MM.1S (cell line): ENCODE measurements at regions not wholly inside any gene's neighbourhood (a gene's known extent, or its start where the extent isn't known, plus 50 kb on each side); places are given as distances from the start of the nearest gene placed in this dataset.

Experiments
- DNase-seq: peaks from one replicate; pipeline ENCODE4 v3.0.0-alpha.2; 2015
- H2AFZ ChIP-seq: fragments of 300-600 bp; sonication (generic); 2 replicates; pipeline ENCODE4 v1.6.0; 2016; ENCODE audit warnings: antibody characterized with exemption, low read length
- H3F3A ChIP-seq: fragments of 300-600 bp; sonication (generic); 2 replicates; pipeline ENCODE4 v1.6.1; 2016; ENCODE audit warnings: mild to moderate bottlenecking, antibody characterized with exemption, low read length, moderate library complexity, mixed read lengths; ENCODE audit not compliant: insufficient read depth
- H3K27ac ChIP-seq: fragments of 300-600 bp; sonication (generic); 2 replicates; pipeline ENCODE4 v1.5.1; 2016; ENCODE audit warnings: mild to moderate bottlenecking, low read length
- H3K27me3 ChIP-seq: fragments of 300-600 bp; sonication (generic); replicated peaks from 2 replicates; pipeline ENCODE4 v1.6.0; 2016; ENCODE audit warnings: low read length; ENCODE audit not compliant: insufficient read depth
- H3K36me3 ChIP-seq: fragments of 300-600 bp; sonication (generic); replicated peaks from 2 replicates; pipeline ENCODE4 v1.6.1; 2016; ENCODE audit warnings: mild to moderate bottlenecking, low read length, mixed read lengths; ENCODE audit not compliant: insufficient read depth
- H3K4me1 ChIP-seq: fragments of 300-600 bp; sonication (generic); 2 replicates; pipeline ENCODE4 v1.6.1; 2016; ENCODE audit warnings: low read length, mixed read lengths
- H3K4me2 ChIP-seq: fragments of 300-600 bp; sonication (generic); 2 replicates; pipeline ENCODE4 v1.6.0; 2016; ENCODE audit warnings: low read depth, low read length
- H3K4me3 ChIP-seq: fragments of 300-600 bp; sonication (generic); 2 replicates; pipeline ENCODE4 v1.5.1; 2016; ENCODE audit warnings: low read length, mixed read lengths
- H3K79me2 ChIP-seq: fragments of 300-600 bp; sonication (generic); 2 replicates; pipeline ENCODE4 v1.6.1; 2016; ENCODE audit warnings: mixed run types, low read length, mixed read lengths
- H3K9ac ChIP-seq: fragments of 300-600 bp; sonication (generic); 2 replicates; pipeline ENCODE4 v1.6.1; 2016; ENCODE audit warnings: low read length, mixed read lengths
- H3K9me2 ChIP-seq: fragments of 300-600 bp; sonication (generic); replicated peaks from 2 replicates; pipeline ENCODE4 v1.6.1; 2016; ENCODE audit warnings: mild to moderate bottlenecking, low read length, mixed read lengths; ENCODE audit not compliant: insufficient read depth
- H3K9me3 ChIP-seq: fragments of 300-600 bp; sonication (generic); replicated peaks from 2 replicates; pipeline ENCODE4 v1.6.1; 2016; ENCODE audit warnings: mild to moderate bottlenecking, low read length, mixed read lengths; ENCODE audit not compliant: insufficient read depth
- H4K20me1 ChIP-seq: fragments of 300-600 bp; sonication (generic); 2 replicates; pipeline ENCODE4 v1.6.1; 2016; ENCODE audit warnings: mild to moderate bottlenecking, low read length, moderate library complexity, mixed read lengths; ENCODE audit not compliant: insufficient read depth
- CTCF ChIP-seq: fragments of 300-600 bp; sonication (generic); IDR thresholded peaks from 2 replicates; pipeline ENCODE4 v1.5.1; 2016; ENCODE audit warnings: antibody characterized with exemption, low read length, mixed read lengths
- EZH2 ChIP-seq: fragments of 300-600 bp; sonication (generic); optimal IDR thresholded peaks from 2 replicates; pipeline ENCODE3; 2017; ENCODE audit warnings: low read depth, mild to moderate bottlenecking, antibody characterized with exemption, low read length, mixed read lengths
- EZH2phosphoT487 ChIP-seq: fragments of 300-600 bp; sonication (generic); IDR thresholded peaks from 2 replicates; pipeline ENCODE4 v1.6.1; 2018; ENCODE audit warnings: antibody characterized with exemption, low read length

GRCh38 chr3:34011171-34012101 lies 213.0 kb downstream of the PDCD6IP start:
- Histone ChIP-seq H3K36me3 (no peaks in the 10 kb centered on the region), H2AFZ (no peak overlapping the region), H3K4me2 (no peak overlapping the region), H3K79me2 (no peaks in the 10 kb centered on the region), H3F3A (no peaks in the 10 kb centered on the region), H3K9me2 (no peaks in the 10 kb centered on the region), H3K9ac (no peak overlapping the region), H3K27ac (no peak overlapping the region), H3K9me3 (no peaks in the 10 kb centered on the region), H3K27me3 (no peaks in the 10 kb centered on the region), H4K20me1 (no peaks in the 10 kb centered on the region), H3K4me1 (peaks cover 5% of the 10 kb centered on the region; the same call in 1 of the 2 replicates), H3K4me3 (no peak overlapping the region)
- no peak for DNase-seq
- TF ChIP-seq CTCF (peak; percentile 23; the same call in 1 of the 2 replicates), EZH2phosphoT487 (no peak), EZH2 (no peak)

- Histone ChIP-seq H3K9me3 (no peaks in the 10 kb centered on the region), H3K79me2 (no peaks in the 10 kb centered on the region), H3K4me1 (peaks cover 11% of the 10 kb centered on the region), H3K4me2 (no peak overlapping the region), H4K20me1 (no peaks in the 10 kb centered on the region), H3K4me3 (no peak overlapping the region), H3F3A (no peaks in the 10 kb centered on the region), H3K9ac (no peak overlapping the region), H2AFZ (no peak overlapping the region), H3K27ac (no peak overlapping the region), H3K36me3 (no peaks in the 10 kb centered on the region), H3K27me3 (no peaks in the 10 kb centered on the region), H3K9me2 (no peaks in the 10 kb centered on the region)
- DNase-seq = no peak
- no peak for TF ChIP-seq EZH2phosphoT487
- TF ChIP-seq EZH2 = no peak
These were observed 213.7 kb downstream of the PDCD6IP start for GRCh38 chr3:34012102-34012461.

GRCh38 chr3:34013818-34014570 lies 215.6 kb downstream of the PDCD6IP start:
- TF ChIP-seq EZH2 (no peak), CTCF (no peak), EZH2phosphoT487 (no peak)
- Histone ChIP-seq H3K4me3 (no peak overlapping the region), H3K4me1 (peaks cover 17% of the 10 kb centered on the region)

More at GRCh38 chr3:34013818-34014570, 215.6 kb downstream of the PDCD6IP start:
- Histone ChIP-seq H3K27me3 (no peaks in the 10 kb centered on the region), H3K4me2 (no peak overlapping the region), H3K79me2 (no peaks in the 10 kb centered on the region), H3F3A (no peaks in the 10 kb centered on the region), H2AFZ (no peak overlapping the region), H4K20me1 (no peaks in the 10 kb centered on the region), H3K9me2 (no peaks in the 10 kb centered on the region), H3K9ac (no peak overlapping the region), H3K9me3 (no peaks in the 10 kb centered on the region), H3K36me3 (no peaks in the 10 kb centered on the region), H3K27ac (no peak overlapping the region)
- no peak for DNase-seq
